ENCODE measurements at regions not wholly inside any gene's neighbourhood (a gene's known extent, or its start where the extent isn't known, plus 50 kb on each side); places are given as distances from the start of the nearest gene placed in this dataset.

DNA sequence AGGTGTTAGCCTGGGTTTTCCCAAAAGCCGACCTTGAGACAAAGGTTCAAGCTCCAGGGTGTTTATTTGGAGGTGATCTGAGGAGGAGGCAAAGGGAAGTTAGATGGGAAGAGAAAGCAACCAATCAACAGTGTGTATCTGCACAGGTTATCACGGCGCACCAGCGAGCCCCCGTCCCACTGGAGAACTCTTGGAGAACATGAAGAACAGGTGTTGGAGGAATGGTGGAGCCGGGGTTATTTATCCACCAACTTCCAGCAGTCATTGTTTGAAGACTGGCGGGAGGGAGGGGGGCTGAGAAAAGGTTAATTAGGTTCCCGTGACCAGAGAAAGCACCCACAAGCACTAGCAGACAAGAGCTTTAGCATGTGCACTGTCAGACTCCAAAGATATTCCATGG, 282.5 kb upstream of the FOXK1 start:
- no peak for TF ChIP-seq REST (IDR thresholded peaks at IDR 0.05; ENCODE audit: low read depth)
- no peak for TF ChIP-seq TAF1 (IDR thresholded peaks at IDR 0.05; ENCODE audit: low read depth)
- TF ChIP-seq EP300 (IDR thresholded peaks at IDR 0.05; ENCODE audit: borderline replicate concordance): no peak
- TF ChIP-seq YY1 (IDR thresholded peaks at IDR 0.05; ENCODE audit: low read depth): no peak
- no peak for TF ChIP-seq RAD21 (IDR thresholded peaks at IDR 0.05; ENCODE audit: low read depth)
- no peak for TF ChIP-seq CREB1 (IDR thresholded peaks at IDR 0.05; ENCODE audit: low read depth)
- no peak for TF ChIP-seq NFIC (IDR thresholded peaks at IDR 0.05)
- TF ChIP-seq EGR1 (IDR thresholded peaks at IDR 0.05): no peak
- no peak for TF ChIP-seq TCF12 (IDR thresholded peaks at IDR 0.05; ENCODE audit: low read depth)

GRCh38 chr7:4406288-4407058, 275.6 kb upstream of the FOXK1 start:
- TF ChIP-seq TCF12 (IDR thresholded peaks at IDR 0.05; ENCODE audit: low read depth): no peak
- no peak for TF ChIP-seq TEAD4 (IDR thresholded peaks at IDR 0.05)
- no peak for TF ChIP-seq EGR1 (IDR thresholded peaks at IDR 0.05)
- TF ChIP-seq NFIC (IDR thresholded peaks at IDR 0.05): no peak
- TF ChIP-seq, protein P1, sequence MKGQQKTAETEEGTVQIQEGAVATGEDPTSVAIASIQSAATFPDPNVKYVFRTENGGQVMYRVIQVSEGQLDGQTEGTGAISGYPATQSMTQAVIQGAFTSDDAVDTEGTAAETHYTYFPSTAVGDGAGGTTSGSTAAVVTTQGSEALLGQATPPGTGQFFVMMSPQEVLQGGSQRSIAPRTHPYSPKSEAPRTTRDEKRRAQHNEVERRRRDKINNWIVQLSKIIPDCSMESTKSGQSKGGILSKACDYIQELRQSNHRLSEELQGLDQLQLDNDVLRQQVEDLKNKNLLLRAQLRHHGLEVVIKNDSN (IDR thresholded peaks at IDR 0.05): no peak
- no peak for TF ChIP-seq CREB1 (IDR thresholded peaks at IDR 0.05; ENCODE audit: low read depth)
- no peak for TF ChIP-seq REST (IDR thresholded peaks at IDR 0.05; ENCODE audit: low read depth)
- TF ChIP-seq RAD21 (IDR thresholded peaks at IDR 0.05; ENCODE audit: low read depth): no peak
- TF ChIP-seq, protein P2, sequence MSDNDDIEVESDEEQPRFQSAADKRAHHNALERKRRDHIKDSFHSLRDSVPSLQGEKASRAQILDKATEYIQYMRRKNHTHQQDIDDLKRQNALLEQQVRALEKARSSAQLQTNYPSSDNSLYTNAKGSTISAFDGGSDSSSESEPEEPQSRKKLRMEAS (IDR thresholded peaks at IDR 0.05): no peak
- no peak for TF ChIP-seq EP300 (IDR thresholded peaks at IDR 0.05; ENCODE audit: borderline replicate concordance)
- no peak for TF ChIP-seq ZBTB7A (IDR thresholded peaks at IDR 0.05; ENCODE audit: low read depth)
- no peak for TF ChIP-seq FOXM1 (IDR thresholded peaks at IDR 0.05; ENCODE audit: borderline replicate concordance, low read depth)

DNA sequence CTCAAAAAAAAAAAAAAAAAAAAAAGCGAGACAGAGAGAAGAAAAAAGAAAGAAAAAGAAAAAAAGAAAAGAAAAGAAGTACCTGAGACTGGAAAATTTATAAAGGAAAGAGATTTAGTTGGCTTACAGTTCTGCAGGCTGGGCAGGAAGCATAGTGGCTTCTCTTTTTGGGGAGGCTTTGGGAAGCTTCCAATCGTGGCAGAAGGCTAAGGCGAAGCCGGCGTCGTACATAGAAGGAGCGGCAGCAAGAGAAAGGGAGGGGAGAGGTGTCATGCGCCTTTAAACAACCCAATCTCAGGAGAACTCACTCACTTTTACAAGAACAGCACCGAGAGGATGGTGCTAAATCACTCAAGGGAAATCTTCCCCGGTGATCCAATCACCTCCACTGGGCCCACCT, 272.1 kb upstream of the FOXK1 start:
- TF ChIP-seq, protein P1 (IDR thresholded peaks at IDR 0.05): no peak
- TF ChIP-seq ZBTB7A (IDR thresholded peaks at IDR 0.05; ENCODE audit: low read depth) (no peak), NFIC (IDR thresholded peaks at IDR 0.05) (no peak)

DNA sequence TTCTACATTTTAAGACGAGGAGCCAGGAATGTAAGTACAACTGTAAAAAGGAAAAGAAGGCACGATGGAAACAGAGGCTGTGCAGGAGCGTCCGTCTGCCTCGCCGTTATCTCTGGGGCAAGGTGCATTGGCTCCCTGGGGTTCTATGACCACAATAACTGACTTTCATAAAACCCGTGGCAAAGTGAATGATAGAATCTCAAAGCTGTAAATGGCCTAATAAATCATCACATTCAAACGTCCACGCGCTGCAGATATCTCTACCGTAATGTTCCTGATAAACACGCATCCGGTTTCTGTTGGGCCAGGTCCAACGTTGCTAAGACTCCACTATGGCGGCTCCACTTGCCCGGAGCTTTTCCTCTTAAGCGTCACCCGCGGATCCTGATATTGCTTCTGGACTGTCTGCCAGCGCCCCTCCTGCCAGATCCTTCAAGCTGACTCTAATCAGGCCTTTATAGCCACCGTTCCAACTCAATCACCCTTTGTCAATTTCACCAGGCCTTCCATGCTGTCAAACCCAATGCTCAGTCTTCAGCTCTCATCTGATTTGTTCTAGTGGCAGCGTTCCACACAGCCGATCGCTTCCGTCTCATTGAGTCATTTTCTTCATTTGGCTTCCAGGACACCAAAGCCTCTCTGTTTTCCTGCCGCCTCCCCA, 265.6 kb upstream of the FOXK1 start:
- TF ChIP-seq TAF1 (IDR thresholded peaks at IDR 0.05; ENCODE audit: low read depth): no peak

- no peak for TF ChIP-seq RAD21 (IDR thresholded peaks at IDR 0.05; ENCODE audit: low read depth)
- no peak for TF ChIP-seq NFIC (IDR thresholded peaks at IDR 0.05)
- no peak for TF ChIP-seq CREB1 (IDR thresholded peaks at IDR 0.05; ENCODE audit: low read depth)
- no peak for TF ChIP-seq EGR1 (IDR thresholded peaks at IDR 0.05)
- no peak for TF ChIP-seq FOXM1 (IDR thresholded peaks at IDR 0.05; ENCODE audit: borderline replicate concordance, low read depth)
- no peak for TF ChIP-seq TCF12 (IDR thresholded peaks at IDR 0.05; ENCODE audit: low read depth)
- no peak for TF ChIP-seq ZBTB7A (IDR thresholded peaks at IDR 0.05; ENCODE audit: low read depth)
- TF ChIP-seq YY1 (IDR thresholded peaks at IDR 0.05; ENCODE audit: low read depth): no peak
- no peak for TF ChIP-seq CEBPB (IDR thresholded peaks at IDR 0.05)
- TF ChIP-seq TEAD4 (IDR thresholded peaks at IDR 0.05): no peak
- TF ChIP-seq, protein P1 (IDR thresholded peaks at IDR 0.05): no peak
- TF ChIP-seq, protein P2 (IDR thresholded peaks at IDR 0.05): no peak
- no peak for TF ChIP-seq TAF1 (IDR thresholded peaks at IDR 0.05; ENCODE audit: low read depth)
- no peak for TF ChIP-seq EP300 (IDR thresholded peaks at IDR 0.05; ENCODE audit: borderline replicate concordance)
- TF ChIP-seq REST (IDR thresholded peaks at IDR 0.05; ENCODE audit: low read depth): no peak
Measured at GRCh38 chr7:4428526-4428925, 253.6 kb upstream of the FOXK1 start.
